ENCODE measurements at regions not wholly inside any gene's neighbourhood (a gene's known extent, or its start where the extent isn't known, plus 50 kb on each side); places are given as distances from the start of the nearest gene placed in this dataset.

DNA sequence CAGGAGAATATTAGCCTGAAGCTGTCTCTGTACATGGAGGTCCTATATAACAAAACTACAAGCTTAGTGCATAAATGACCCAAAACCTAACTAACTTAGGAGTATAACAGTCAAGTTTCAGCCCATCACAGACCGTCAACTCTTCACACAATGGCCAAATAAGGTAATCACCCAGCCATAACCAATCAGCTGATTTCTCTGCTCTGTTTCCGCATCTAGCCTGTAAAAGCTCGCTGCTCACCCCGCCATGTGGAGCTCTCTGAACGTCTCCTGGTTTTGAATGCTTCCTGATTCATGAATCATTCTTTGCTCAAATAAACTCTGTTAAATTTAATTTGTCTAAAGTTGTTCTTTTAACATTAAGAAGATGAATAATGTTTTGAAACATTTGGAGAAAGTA is 593.6 kb downstream of the TMX3 start:
- no peak for DNase-seq (ENCODE audit: low spot score)
- TF ChIP-seq, protein P1, sequence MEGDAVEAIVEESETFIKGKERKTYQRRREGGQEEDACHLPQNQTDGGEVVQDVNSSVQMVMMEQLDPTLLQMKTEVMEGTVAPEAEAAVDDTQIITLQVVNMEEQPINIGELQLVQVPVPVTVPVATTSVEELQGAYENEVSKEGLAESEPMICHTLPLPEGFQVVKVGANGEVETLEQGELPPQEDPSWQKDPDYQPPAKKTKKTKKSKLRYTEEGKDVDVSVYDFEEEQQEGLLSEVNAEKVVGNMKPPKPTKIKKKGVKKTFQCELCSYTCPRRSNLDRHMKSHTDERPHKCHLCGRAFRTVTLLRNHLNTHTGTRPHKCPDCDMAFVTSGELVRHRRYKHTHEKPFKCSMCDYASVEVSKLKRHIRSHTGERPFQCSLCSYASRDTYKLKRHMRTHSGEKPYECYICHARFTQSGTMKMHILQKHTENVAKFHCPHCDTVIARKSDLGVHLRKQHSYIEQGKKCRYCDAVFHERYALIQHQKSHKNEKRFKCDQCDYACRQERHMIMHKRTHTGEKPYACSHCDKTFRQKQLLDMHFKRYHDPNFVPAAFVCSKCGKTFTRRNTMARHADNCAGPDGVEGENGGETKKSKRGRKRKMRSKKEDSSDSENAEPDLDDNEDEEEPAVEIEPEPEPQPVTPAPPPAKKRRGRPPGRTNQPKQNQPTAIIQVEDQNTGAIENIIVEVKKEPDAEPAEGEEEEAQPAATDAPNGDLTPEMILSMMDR (IDR thresholded peaks at IDR 0.05; ENCODE audit: extremely low read depth, missing control alignments): no peak

DNA sequence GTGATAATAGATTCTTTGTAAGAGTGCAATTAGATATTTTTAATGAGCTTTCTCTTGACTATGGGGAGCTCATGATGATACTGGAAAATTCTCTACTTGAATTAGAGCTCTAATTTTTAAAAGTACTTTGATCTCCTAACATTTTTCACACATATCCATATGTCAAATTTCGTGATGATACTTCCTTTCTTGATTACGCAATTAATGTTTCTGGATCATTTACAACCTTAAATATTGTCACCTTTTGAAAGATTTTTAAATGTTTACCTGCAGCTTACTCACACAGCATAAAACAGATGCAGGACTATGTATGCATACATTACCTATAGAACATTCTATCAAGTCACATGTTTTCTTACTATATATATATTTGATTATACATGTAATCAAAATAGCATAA is 598.5 kb upstream of the DSEL start:
- no peak for DNase-seq (ENCODE audit: low spot score)
- TF ChIP-seq, protein P1 (IDR thresholded peaks at IDR 0.05; ENCODE audit: extremely low read depth, missing control alignments): no peak

DNA sequence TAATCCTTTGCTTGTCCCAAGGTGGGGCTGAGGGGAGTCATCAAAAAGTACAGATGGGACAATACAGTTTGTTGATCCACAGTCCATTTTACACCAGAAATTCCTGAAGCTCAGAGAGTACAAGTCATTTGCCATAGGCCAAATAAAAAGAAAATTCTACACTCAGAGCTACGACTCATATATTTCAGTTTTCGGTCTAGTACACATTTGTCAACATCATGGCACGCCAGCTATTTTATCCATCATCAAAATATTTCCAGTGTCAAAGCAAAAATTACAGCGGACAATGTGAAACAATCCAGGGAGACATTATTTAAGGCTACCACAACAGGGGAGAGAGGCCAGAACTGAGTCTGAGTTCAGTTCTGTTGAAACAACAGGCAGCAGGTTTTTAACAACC is 587.5 kb upstream of the DSEL start:
- DNase-seq (ENCODE audit: low spot score): no peak
- TF ChIP-seq, protein P1 (IDR thresholded peaks at IDR 0.05; ENCODE audit: extremely low read depth, missing control alignments): no peak

DNA sequence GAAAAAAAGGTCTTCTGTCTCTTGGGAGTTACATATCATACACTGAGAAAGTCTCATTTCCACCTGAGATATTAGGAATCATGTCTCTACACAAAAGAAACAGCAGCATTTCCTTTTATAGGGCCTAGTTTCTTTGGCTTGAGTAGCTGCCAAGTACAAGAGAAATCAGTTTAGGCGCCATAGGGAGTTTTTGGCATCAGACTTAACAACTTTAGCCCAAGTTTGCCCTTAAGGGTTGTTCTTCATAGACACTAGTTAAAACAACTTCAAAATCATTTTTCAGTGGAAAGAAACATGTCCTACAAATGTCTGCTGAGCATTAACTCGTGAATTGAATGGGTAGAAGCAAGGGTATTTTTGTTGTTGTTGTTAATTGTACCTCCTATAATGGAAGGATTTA is 587.0 kb upstream of the DSEL start:
- TF ChIP-seq, protein P1 (IDR thresholded peaks at IDR 0.05; ENCODE audit: extremely low read depth, missing control alignments): no peak
- no peak for DNase-seq (ENCODE audit: low spot score)

DNA sequence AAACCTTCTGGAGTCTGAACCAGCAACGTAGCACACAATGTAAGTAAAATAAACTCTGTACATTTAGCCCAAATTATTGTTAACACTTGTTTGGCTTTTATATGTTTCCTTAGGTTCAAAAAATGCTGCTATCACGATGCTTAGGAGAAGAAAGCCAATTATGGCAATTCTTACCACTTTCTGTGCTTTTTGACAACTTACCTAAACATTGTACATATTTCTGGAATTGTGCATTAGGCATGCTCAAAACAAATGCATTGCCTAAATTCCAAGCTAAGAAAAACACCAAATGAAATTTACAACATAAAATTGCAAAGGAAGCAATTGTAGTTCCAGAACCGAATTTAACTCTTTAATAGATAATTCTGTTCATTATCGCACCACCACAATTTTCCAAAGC is 585.6 kb upstream of the DSEL start:
- DNase-seq (ENCODE audit: low spot score): no peak

DNA sequence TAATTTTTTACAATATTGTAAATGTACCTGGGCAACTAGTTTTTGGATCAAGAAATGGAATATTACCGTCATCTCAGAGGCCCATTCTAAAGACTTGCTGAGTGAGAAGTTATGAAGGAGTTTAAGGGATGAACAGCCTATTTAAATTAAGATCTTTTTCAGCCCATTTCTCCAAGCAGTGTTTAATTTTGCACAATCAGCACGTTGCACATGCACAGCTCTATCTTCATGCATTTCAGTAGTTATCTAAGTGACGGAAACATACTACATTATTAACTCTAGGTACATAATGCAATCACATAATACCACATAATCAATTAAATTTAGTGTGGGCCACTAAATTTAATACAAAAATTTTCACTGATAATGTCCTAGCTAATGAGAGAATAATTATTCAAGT is 582.1 kb upstream of the DSEL start:
- TF ChIP-seq, protein P1 (IDR thresholded peaks at IDR 0.05; ENCODE audit: extremely low read depth, missing control alignments): no peak
- no peak for DNase-seq (ENCODE audit: low spot score)

More for the DNA sequence above, 585.6 kb upstream of the DSEL start:
- TF ChIP-seq, protein P1 (IDR thresholded peaks at IDR 0.05; ENCODE audit: extremely low read depth, missing control alignments): no peak

DNA sequence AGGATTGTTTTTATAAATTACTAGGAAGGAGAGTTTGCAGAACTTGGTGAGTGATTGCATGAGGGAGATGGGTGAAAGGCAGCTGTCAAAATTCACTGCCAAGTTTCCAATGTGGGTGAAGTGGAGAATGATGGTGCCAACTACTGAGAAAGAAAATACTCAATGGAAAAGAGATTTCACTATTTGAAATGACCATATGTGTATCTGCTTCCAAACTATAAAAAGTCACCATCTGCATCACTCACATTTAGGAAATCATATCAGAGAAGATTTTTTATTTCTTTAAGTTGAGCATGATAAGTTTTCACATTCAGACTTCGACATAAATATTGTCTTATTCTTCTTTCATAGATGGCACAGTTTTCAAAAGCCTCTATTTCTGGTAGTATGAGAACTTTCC is 570.0 kb upstream of the DSEL start:
- TF ChIP-seq, protein P1 (IDR thresholded peaks at IDR 0.05; ENCODE audit: extremely low read depth, missing control alignments): no peak
- no peak for DNase-seq (ENCODE audit: low spot score)
